ENCODE measurements at regions not wholly inside any gene's neighbourhood (a gene's known extent, or its start where the extent isn't known, plus 50 kb on each side); places are given as distances from the start of the nearest gene placed in this dataset.

DNA sequence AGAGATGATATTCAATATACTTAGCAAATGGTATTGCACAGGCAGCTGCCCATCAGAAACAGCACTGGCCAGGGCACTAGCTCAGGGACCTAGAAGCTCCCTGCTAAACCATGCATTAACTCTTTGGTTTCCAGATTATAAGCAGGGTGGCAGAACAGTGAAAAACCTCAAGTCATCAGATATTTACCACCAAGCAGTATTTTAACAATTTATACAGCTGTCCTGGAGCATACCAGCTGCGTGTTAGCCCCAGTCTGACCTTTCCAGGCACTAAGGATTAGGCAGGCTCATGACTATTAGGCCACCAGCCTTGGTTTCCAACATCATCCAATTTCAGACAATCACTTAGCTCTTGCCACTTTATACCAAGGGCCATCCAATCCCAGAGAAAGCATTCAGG is 326.5 kb downstream of the CAAP1 start:
- TF ChIP-seq CTCF (IDR thresholded peaks at IDR 0.05; ENCODE audit: partially characterized antibody, unreplicated experiment), result no peak
- no peak for DNase-seq
- Mint-ChIP-seq H3K4me1 (ENCODE audit: low read depth, unreplicated experiment) (no peaks in the 10 kb centered on the region), H3K27me3 (ENCODE audit: unreplicated experiment) (peaks cover 1% of the 10 kb centered on the region), H3K27ac (ENCODE audit: unreplicated experiment) (no peak overlapping the region), H3K4me3 (ENCODE audit: unreplicated experiment) (no peak overlapping the region), H3K36me3 (ENCODE audit: unreplicated experiment) (no peaks in the 10 kb centered on the region), H3K9me3 (ENCODE audit: unreplicated experiment) (no peaks in the 10 kb centered on the region)

- Mint-ChIP-seq H3K27ac (ENCODE audit: unreplicated experiment) (no peak overlapping the region), H3K36me3 (ENCODE audit: unreplicated experiment) (no peaks in the 10 kb centered on the region), H3K27me3 (ENCODE audit: unreplicated experiment) (peaks cover 1% of the 10 kb centered on the region), H3K9me3 (ENCODE audit: unreplicated experiment) (peaks cover 2% of the 10 kb centered on the region), H3K4me3 (ENCODE audit: unreplicated experiment) (no peak overlapping the region), H3K4me1 (ENCODE audit: low read depth, unreplicated experiment) (no peaks in the 10 kb centered on the region)
- TF ChIP-seq CTCF (IDR thresholded peaks at IDR 0.05; ENCODE audit: partially characterized antibody, unreplicated experiment), result no peak
- no peak for DNase-seq
Measured at GRCh38 chr9:26565118-26565517, 327.5 kb downstream of the CAAP1 start.

DNA sequence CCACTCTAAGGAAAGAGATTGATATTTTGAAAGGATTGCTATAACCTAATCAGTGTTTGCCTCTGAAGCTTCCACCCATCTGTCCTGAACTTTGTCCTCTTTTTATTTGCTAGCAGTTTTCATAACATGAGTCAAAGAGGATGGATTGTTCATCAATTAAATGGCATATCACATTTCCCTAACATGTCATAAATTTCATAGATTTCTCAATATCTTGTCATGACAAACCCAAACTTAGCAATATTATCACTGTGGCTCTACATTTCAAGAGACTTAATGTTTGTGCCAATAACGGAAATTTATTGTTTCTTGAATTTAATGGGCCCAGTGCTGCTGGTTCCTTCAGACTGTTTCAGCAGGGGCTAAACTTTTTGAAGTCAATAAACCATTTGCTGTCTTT is 330.3 kb downstream of the CAAP1 start:
- peaks cover 7% of the 10 kb centered on the region for H3K27me3 Mint-ChIP-seq (ENCODE audit: unreplicated experiment)
- no peak for TF ChIP-seq CTCF (IDR thresholded peaks at IDR 0.05; ENCODE audit: partially characterized antibody, unreplicated experiment)
- no peak overlapping the region for H3K27ac Mint-ChIP-seq (ENCODE audit: unreplicated experiment)
- DNase-seq, result no peak
- H3K4me1 Mint-ChIP-seq (ENCODE audit: low read depth, unreplicated experiment), result no peaks in the 10 kb centered on the region
- no peak overlapping the region for H3K4me3 Mint-ChIP-seq (ENCODE audit: unreplicated experiment)
- peaks cover 2% of the 10 kb centered on the region for H3K9me3 Mint-ChIP-seq (ENCODE audit: unreplicated experiment)
- H3K36me3 Mint-ChIP-seq (ENCODE audit: unreplicated experiment), result no peaks in the 10 kb centered on the region

GRCh38 chr9:26561928-26562327 is 330.7 kb downstream of the CAAP1 start:
- no peak overlapping the region for H3K4me3 Mint-ChIP-seq (ENCODE audit: unreplicated experiment)
- no peak for DNase-seq
- peaks cover 2% of the 10 kb centered on the region for H3K9me3 Mint-ChIP-seq (ENCODE audit: unreplicated experiment)
- no peak for TF ChIP-seq CTCF (IDR thresholded peaks at IDR 0.05; ENCODE audit: partially characterized antibody, unreplicated experiment)
- no peaks in the 10 kb centered on the region for H3K36me3 Mint-ChIP-seq (ENCODE audit: unreplicated experiment)
- no peak overlapping the region for H3K27ac Mint-ChIP-seq (ENCODE audit: unreplicated experiment)
- no peaks in the 10 kb centered on the region for H3K4me1 Mint-ChIP-seq (ENCODE audit: low read depth, unreplicated experiment)
- H3K27me3 Mint-ChIP-seq (ENCODE audit: unreplicated experiment), result peaks cover 7% of the 10 kb centered on the region

DNA sequence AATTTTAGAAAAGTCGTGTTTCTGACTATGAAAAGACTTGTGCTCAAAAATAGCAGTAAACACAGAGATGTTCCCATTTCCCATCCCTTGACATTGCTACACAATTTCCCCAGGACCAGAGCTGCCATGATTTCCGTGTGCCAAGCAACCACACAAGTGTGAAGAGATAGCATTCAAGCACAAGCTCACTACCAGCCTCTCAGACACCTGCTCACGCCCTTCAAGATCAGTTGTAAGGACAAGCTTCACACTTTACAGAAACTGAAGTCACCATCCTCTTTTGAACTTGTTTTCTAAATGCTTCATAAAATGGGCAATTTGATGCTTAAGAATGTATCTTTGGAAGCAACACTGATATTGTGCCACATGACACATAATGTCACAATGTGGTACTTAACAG is 333.1 kb downstream of the CAAP1 start:
- Mint-ChIP-seq H3K4me3 (ENCODE audit: unreplicated experiment) (no peak overlapping the region), H3K9me3 (ENCODE audit: unreplicated experiment) (peaks cover 2% of the 10 kb centered on the region), H3K4me1 (ENCODE audit: low read depth, unreplicated experiment) (no peaks in the 10 kb centered on the region), H3K36me3 (ENCODE audit: unreplicated experiment) (no peaks in the 10 kb centered on the region), H3K27me3 (ENCODE audit: unreplicated experiment) (peaks cover 5% of the 10 kb centered on the region), H3K27ac (ENCODE audit: unreplicated experiment) (no peak overlapping the region)
- no peak for TF ChIP-seq CTCF (IDR thresholded peaks at IDR 0.05; ENCODE audit: partially characterized antibody, unreplicated experiment)
- no peak for DNase-seq

Measured in glutamatergic neuron (in vitro differentiated cells).